ENCODE measurements at regions not wholly inside any gene's neighbourhood (a gene's known extent, or its start where the extent isn't known, plus 50 kb on each side); places are given as distances from the start of the nearest gene placed in this dataset.

- DNase-seq, result no peak
Observed at GRCh38 chr20:60215816-60216730, 257.9 kb downstream of the CDH26 start.

- no peak for DNase-seq
Observed at GRCh38 chr20:60219231-60219630, 261.0 kb downstream of the CDH26 start.

DNA sequence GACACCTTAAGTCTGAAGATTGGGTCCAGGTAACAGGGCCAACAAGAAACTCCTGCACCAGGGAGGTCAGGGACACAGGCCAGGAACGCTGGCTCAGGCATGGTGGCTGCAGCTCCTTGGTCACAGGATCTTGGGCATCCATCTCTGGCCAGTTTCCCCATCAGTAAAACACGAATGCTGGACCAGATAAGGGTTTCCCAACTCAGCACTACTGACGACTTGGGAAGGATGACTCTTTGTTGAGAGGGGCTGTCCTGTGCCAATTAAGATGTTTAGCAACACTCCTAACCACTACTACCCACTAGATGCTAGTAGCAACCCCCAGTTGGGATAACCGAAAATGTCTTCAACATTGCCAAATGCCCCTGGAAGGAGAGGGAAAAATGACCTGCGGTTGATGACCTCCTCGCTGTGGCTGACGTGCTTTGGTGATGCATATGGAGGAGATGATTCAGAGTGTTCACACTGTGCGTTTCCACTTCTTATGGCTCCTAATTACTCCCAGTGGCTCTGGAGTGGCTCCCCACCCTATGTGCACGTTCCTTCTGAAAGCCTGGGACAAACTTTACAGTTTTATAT is 261.9 kb downstream of the CDH26 start:
- no peak for DNase-seq

DNA sequence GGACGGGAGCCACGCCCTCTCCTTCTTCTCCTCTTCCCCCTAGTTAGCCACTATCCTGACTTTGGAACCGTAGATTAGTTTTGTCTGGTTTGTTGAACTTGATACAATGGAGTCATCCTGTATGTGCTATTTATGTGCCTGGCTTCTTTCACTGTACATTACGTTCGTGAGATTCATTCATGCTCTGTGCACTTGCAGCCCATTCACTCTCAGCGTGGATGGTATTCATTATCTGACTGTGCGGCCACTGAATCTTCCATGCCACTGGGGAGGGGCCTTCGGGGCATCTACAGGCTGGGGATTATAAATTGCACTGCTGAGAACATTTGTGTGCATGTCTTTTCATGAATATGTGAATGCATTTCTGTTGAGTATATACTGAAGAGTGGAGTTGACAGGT is 262.5 kb downstream of the CDH26 start:
- no peak for DNase-seq

DNA sequence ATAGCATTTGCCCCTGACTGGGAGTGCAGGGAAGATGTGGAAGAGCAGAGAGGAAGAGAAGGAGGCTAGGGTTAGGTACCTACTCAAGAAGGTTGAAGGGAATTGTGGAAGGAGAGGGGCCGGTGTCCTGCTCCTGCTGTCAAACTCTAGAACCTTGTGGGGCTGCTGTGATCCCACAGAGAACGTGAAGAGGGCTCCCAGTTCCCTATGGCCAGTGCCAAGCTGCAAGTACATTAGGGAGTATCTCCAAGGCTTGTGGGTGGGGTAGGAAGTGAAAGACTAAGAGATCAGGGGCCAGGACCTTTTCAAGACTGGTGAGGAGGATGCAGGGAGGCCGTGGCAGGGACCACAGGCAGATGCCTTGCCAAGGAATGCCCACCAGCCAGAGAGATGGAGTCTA is 263.4 kb downstream of the CDH26 start:
- no peak for DNase-seq

DNA sequence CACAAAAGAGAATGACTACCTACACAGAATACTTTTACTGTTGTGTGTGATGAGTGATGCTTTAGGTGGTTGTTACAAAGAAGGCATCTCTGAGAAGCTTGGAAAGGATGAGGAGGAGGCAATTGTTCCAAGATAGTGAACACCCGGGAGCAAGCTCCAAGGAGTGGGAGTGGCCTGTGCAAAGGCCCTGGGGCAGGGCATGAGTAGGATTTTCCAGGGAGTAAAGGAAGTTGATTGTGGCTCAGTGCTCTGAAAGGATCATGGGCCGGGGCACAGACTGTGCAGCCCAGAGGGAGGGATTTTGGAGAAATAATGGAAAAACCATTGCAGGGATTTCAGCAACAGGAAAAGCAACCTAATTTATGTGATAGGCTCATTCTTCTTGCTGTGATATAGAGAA is 264.3 kb downstream of the CDH26 start:
- no peak for DNase-seq

- no peak for DNase-seq
Observed at GRCh38 chr20:60223174-60223573, 265.0 kb downstream of the CDH26 start.

DNA sequence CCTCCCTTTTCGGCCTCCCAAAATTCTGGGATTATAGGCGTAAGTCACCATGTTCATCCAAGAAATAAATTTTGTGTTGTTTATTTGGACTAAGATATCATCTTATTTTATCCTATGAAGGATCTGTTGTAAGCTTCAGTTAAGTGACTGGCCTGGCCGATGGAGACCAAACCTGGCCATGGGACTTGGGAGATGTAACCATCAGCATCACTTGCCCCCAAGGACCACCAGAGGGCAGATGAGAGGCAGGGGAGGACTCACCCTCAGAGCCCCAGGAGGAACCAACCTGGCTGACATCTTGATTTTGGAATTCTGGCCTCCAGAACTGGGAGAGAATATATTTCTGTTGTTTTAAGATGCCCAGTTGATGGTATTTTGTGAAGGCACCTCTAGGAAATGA is 266.7 kb downstream of the CDH26 start:
- DNase-seq, result no peak

GRCh38 chr20:60228255-60228654 is 270.0 kb downstream of the CDH26 start:
- DNase-seq, result no peak

GRCh38 chr20:60232380-60232779 is 274.2 kb downstream of the CDH26 start:
- no peak for DNase-seq

GRCh38 chr20:60233018-60233630 is 274.9 kb downstream of the CDH26 start:
- no peak for DNase-seq

- DNase-seq, result no peak
Observed at GRCh38 chr20:60236613-60237012, 278.4 kb downstream of the CDH26 start.

- DNase-seq, result no peak
Observed at GRCh38 chr20:60237981-60238380, 279.8 kb downstream of the CDH26 start.

- DNase-seq, result no peak
Observed at GRCh38 chr20:60238992-60239660, 280.9 kb downstream of the CDH26 start.

DNA sequence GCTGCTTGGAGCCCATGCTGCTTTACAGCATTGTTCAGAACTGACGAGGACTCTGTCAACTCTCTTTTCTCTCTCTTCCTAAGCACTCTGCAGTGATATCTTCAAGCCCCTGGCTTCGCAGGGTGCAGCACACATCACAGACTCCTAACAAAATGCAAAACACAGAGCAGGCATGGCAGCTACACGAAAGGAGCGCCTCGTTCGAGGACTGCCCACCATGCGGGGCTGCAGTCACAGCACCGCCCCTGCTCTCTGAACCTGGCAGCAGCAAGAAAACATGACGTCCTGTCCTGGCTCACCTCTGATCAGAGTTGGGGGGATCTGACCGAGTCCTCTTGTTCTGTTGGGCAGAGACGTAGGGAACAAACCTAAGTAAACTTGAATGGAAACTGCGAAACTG is 281.7 kb downstream of the CDH26 start:
- DNase-seq, result no peak

- no peak for DNase-seq
Observed at GRCh38 chr20:60240415-60240814, 282.2 kb downstream of the CDH26 start.

DNA sequence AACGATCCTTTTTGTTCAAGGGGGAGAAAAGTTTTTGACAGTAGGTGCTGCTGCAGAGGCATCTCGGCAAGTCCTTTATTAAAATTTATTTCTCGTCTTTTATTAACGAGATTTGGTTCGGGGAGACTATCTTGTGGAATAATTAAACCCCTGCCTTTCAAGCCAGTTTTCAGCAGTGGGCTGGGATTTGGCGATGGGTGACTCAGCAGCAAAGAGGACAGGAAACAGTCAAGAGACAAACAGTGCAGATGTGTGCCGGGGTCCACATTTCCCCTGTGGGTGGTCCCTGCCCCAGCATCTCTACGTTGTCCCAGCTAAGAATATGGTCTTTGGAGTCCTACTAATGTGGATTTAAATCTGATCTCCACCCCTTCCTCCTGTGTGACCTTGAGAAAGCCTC is 282.8 kb downstream of the CDH26 start:
- no peak for DNase-seq

- no peak for DNase-seq
Observed at GRCh38 chr20:60242836-60243505, 284.7 kb downstream of the CDH26 start.

- no peak for DNase-seq
Observed at GRCh38 chr20:60244373-60245146, 286.3 kb downstream of the CDH26 start.

- no peak for DNase-seq
Observed at GRCh38 chr20:60246751-60247150, 288.5 kb downstream of the CDH26 start.

DNA sequence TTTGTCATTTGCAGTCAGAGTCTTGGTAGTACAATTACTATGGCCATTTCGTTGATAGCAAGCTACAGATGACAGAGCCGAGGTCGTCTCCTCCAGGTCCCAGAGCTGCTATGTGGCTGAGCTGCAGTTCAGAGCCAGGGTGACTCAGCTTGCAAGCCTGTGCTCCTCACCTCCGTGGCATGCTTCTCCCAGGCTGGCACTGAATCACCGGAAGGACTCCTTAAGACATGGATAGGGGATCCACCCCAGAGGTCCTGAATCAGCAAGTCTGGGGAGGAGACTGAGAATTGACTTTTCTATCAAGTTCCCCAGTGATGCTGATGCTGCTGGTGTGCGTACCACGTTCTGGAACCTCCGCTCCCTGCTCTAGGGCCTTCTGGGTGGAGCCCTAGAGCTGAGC is 291.2 kb downstream of the CDH26 start:
- peak; percentile 47 for DNase-seq

DNA sequence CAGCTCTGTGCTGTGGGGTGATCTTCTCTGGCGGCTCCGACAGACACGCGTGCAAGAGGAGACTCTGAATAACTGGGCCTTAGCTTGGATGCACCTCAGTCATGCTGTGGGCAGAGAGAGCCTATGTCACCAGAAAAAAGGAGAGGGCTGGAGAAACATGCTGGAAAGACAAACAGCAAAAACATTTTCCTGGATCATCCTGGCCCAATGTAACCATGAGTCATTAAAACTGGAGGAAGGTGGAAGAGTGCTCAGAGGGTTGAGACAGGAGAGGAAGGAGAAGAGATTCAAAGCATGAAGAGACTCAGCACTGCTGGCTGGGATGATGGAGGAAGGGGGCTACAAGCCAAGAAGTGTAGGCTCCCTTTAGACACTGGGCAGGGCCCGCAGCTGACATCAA is 292.0 kb downstream of the CDH26 start:
- DNase-seq, result no peak
